ENCODE measurements at regions not wholly inside any gene's neighbourhood (a gene's known extent, or its start where the extent isn't known, plus 50 kb on each side); places are given as distances from the start of the nearest gene placed in this dataset.

DNA sequence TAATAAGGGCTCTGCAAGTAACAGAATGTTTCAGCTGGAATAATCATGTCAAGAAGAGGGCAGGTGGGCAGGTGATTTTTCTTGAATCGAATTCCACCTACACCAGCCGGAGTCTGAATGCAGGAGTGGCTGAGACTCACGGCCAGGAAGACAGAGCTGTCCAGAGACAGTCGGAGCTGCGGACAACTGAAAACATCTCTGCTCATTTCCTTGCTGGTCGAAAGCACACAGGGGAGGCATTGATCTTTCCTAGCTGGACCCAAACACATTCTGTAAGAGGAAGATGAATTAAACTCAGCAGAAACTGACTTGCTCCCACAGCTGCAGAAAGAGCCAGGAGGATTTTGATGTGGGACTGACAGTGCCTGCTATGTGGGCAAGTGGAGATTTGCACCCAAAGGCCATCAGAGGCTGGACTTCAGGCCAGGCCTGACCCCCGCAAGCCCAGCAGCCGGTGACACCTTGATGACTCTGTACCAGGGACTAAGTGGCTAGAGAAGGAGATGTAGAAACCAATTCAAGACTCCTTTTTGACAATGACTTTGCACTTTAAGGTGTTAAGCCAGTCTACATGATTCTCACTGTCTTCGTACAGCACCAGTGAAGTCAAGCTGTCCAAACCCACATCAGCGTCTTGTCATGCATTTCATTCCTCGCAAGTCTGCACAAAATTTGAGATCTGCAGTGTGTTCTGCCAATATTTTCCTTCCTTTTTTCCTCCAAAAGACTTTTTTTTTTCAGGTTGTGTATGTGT lies 169.4 kb downstream of the TEX36 start:
- DNase-seq (ENCODE audit: low spot score) = no peak

DNA sequence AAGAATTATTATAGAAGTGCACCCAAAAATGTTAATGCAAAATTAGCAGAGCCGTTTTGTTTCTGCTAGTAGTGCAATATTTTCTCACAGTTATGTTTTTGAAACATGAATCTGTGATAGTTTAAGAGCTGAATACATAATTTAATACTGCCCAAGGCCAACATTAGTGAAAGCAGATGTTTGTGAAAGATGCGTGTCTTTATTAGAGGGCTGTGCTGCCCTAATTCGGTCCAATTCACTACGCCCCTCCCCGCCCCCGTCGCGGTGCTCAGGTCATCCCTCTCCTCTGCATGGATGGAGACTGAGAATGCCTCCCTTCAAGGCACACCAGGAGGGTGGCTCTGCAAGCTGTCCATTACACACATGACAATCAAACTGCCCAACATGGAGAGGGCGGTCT lies 172.0 kb downstream of the TEX36 start:
- DNase-seq (ENCODE audit: low spot score) = no peak

DNA sequence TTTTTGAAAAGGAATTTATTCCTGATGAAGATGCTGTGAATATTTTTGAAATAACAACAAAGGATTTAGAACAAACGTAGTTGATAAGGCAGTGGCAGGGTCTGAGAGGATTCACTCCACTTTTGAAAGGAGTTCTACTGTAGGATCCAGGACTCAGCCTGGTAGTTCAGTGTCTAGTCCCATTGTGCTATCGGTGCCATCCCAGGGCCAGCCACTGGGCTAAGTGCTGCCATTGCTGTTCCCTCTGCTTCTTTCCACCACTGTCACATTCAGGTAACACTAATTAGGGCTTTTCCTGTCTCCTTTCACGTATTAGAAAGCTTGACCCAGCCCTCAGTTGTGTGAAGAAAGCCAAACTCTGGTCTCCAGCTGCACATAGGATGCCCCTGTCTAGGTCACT lies 177.3 kb downstream of the TEX36 start:
- no peak for DNase-seq (ENCODE audit: low spot score)

DNA sequence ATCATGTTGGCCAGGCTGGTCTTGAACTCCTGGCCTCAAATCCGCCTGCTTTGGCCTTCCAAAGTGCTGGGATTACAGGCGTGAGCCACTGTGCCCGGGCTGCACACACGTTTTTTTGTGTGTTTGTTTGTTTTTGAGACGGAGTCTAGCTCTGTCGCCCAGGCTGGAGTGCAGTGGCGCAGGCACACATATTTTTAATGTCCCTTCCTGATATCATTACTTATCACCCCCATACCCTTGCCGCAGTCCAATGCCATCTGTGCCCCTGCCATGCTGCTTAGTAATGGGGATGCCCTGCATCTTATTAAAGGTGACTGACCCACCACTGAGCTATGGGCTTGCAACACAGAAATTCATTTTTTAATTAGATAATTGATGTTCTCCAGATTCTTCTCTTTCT lies 180.7 kb downstream of the TEX36 start:
- no peak for DNase-seq (ENCODE audit: low spot score)

DNA sequence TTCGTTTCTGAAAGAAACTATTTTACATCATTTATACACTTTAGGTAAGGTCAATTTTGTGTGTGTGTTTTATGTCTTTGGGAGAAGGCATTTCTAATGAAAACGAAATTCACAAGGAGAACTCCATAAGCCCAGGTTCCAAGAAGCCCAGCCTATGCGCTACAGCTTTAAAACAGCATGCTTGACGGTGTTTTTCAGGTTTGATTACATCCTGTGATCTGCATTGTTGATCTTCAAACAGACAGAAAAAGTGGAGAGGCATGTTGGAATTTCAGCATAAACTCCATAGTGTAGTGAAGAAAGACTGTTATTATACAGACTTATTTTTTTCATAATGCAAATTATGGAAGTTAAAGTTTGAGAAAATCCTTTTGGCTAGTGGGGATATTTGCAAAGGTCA lies 187.6 kb downstream of the TEX36 start:
- no peak for DNase-seq (ENCODE audit: low spot score)

DNA sequence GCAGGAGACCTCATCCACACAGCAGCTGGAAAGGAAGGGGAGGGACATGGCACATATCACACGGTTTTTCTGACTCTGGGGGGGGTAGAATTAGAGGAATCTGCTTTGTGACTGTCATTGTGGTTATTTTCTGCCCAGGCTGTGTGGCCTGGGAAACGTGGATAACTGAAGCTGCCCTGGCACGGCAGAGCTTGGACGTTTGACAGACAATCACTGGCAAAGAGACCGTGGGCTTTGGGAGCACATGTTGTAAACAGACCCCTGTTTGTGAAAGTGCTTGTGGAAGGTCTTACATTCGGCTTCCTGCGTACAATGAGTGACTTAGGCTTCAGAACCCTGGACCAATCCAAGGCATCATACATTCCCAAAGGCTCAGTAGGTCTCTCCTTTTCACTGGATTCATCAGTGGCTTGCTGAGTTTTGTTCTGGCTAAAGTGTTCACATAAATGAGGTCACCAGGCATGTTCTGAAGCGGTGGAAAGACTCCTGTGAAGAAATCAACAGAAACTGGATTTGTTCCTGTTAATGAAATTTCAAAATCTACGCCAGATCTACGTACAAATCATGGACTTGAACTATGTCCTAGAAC lies 188.2 kb downstream of the TEX36 start:
- DNase-seq (ENCODE audit: low spot score) = no peak

DNA sequence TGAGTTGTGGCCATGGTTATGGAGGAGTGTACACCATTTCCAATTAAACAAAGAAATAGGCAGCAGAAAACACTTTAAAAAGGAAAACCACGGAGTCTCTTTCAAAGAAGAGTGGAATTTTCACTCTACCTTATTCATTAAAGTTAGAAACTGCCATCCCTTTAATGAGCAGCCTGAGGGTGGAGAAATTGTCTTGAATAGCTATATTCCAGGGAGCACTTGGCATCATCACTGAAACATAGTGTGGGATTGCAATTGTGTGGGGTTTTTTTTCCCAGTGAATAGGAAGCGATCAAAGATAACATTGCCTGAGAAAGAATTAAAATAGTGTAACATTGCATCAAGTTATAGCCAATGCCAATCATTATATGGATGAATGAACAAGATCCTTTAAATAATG lies 191.6 kb downstream of the TEX36 start:
- no peak for DNase-seq (ENCODE audit: low spot score)

DNA sequence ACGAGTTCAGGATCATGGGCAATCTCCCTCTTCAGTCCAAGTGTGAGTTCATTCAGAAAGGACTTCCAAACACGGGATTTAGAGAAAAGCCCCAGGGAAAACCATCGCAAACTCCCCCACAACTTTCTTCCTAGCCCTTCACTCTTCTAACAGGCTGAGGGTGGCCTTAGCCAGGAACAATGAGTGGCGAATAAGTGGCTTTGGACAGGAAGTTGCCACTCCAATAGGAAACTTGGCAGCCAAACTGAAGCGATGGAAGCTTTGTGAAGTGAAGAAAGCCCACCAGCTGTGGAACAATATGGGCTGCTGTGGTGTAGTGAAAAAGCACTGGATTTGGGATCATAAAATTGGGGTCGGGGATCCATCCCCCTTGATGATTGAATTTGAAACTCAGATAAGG lies 193.2 kb downstream of the TEX36 start:
- no peak for DNase-seq (ENCODE audit: low spot score)

DNA sequence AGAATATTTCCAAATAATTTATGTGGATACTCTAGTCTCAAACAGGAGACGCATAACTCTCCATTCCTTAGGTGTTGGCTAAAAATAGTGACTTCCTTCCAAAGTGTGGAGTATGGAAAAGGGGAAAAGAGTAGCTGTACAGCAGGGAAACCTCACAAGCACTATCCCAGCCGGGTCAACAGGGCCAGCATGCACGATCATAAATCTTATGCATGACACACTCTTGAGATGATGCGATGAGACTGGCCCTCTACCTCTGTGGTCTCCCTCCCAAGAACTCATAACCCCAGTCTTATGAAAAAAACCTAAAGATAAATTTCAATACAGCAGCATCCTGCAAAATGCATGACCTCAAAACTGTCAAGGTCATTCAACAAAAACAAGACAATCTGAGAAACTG lies 197.3 kb downstream of the TEX36 start:
- DNase-seq (ENCODE audit: low spot score) = no peak

DNA sequence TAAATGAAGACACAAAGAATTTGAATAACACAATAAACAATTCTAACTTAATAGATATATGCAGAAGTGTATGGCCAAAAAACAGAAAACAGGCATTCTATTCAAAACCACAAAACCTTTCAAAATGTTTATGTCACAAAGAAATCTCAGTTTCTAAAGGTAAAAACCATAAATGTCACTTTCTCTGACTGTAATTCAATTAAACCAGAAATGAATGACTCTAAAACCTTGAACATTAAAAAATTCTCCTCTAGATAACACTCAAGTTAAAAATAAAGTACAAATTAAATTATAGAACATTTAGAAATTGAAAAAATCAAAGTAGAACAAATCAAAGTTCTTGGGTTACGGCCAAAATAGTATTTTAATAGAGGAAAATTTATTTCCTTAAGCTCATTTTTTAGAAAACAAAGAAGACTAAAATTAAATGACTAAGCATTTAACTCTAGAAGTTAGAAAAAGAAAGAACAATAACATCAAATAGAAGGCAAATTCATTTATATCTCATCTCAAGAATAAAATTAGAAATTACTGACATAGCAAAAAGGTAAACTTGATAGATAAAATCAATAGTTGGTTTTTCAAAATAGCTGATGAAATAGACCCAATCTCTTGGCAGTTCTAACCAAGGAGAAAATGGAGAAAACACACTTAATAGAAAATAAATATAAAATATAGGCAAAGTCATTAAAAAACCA lies 198.8 kb downstream of the TEX36 start:
- DNase-seq (ENCODE audit: low spot score) = no peak

DNA sequence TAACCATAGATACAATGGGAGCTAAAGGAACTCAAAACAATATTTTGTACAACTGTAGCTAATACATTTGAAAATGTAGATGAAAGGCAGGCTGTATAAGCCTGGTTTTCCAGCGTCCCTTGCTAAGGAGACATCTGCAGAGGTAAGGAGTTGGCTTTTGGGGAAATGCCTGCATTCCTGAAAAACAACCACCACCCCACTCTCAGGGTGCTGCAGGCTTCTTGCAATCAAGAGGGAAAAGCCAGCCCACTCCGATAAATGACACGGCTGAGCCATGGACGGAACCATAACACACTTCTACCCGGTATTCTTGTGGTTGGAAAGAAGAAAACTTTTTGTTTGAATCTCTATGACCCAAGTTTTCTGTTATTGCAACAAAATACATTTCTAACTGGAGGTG lies 200.3 kb downstream of the TEX36 start:
- no peak for DNase-seq (ENCODE audit: low spot score)

DNA sequence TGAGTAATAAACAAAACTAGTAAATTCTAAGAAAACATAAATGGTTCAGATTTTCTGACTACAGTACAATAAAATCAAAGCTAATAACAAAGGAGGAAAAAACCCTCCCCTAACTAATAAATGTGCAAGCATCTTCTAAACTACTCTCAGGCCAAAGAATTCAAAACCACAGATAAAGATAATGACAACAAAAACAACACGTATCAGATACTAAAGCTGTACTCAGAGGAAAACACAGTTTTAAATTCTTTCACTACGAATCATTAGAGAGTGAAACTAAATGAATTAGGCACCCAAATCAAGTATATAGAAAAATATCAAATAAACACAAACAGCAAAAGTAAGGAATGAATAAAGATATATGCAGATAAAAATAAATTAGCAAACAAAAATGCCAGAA lies 200.9 kb downstream of the TEX36 start:
- DNase-seq (ENCODE audit: low spot score) = no peak

DNA sequence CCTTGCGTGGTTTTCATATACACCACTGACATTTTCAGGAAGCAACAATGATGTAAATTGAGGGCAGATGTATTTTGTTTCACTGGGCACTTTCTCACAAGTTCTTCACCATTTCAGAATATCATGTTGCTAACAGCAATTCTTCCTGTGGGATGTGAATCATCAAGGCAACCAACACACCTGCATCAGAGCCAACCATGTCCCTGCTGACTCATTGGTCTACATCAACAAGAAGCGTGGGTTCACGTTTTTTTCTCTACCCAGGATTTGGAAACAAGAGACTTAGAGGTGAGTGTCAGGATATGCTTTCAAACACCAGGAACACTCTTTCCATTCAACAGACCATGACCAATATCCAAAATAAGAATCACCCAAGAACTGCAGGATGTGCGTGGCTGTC lies 203.9 kb downstream of the TEX36 start:
- no peak for DNase-seq (ENCODE audit: low spot score)

DNA sequence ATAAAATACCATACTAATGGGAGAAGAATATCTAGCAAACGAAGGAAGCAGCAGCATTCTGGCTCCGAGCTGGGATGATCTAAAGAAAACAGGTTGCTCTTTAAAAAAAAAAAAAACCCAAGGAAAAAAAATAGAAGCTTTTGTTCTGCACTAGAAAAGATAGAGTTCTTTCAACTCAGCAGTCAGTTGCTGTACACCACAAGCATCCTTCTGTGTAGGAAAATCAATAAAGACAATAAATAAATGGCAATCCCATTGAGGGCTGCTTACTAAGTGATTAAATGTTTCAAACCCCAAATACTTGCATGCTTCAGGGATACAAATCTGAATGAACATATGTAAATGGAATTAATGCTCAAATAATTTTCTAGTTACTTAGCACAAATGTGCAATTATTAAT lies 207.1 kb downstream of the TEX36 start:
- no peak for DNase-seq (ENCODE audit: low spot score)

DNA sequence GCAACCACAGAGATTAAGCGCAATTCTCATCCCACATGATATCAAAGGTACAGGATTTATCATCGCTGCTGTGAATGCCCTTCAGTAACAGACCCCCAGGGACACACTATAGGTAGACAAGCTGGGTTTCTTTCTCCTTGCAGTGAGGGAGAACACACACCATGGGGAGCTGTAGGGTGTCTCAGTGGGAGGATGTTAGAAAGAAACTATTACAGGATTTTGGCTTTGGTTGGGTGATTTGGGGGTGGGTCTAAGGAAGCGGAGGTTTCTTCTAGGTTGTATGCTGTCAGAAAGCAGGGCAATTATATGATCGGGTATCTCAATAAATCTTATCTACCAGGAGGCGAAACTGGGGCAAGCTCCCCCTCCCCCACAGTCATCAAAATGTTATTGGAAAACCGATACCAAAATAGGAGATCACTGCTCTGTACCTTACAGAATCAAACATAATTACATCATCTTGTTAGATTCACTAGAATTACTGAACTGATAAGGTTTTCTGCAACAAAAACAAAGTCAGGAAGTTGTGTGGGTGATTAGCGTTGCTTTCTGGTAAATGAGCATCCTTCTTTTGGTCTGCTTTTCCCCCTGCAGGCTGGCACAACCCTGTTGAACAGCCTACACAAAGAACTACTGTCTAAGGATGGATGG lies 209.7 kb downstream of the TEX36 start:
- no peak for DNase-seq (ENCODE audit: low spot score)

DNA sequence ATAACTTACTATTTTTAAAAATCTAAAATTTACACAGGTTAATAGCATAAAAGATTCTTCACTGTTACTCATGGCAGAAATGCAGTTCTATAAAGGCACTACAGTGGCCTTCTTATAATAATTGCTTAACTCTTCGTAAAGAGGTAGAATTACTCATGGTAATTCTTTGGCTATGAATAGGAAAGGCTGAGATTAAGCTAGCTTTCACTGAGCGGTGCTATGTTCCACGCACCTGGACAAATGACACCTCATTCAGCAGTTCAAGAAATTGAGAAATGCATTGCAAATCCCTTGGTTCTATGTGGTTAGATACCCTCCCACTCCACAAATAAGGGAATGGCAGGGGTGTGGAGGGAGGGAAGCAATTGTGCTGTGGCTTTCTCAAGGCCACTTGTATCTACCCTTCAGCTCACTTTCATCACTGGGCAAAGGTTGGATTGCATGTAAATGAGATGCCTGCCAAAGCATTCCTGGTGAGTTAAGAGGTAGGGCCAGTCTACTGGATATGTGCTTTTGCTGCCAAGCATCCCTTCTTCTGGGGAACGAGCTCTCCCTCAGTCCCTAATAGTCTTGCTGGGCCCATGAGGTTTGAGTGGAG lies 210.9 kb downstream of the TEX36 start:
- DNase-seq (ENCODE audit: low spot score) = no peak

DNA sequence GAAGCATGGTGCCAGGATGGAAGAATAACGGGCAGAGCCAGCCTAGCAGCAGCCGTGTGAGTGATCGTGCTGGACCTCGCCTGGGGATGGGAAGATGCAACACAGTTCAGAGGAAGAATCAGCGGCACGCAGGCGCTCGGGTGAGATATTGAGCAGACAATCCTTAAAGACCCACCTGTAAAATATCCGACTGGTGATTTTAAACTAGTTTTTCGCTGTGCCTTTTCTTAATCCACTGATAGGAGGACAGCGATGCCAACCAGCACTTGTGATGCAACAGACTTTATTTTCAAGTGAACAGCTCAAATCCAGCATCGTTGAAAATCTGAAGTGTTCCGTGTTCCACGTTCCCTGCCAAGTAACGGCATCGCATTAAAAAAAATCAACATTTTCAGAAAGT lies 214.7 kb downstream of the TEX36 start:
- DNase-seq (ENCODE audit: low spot score) = no peak

DNA sequence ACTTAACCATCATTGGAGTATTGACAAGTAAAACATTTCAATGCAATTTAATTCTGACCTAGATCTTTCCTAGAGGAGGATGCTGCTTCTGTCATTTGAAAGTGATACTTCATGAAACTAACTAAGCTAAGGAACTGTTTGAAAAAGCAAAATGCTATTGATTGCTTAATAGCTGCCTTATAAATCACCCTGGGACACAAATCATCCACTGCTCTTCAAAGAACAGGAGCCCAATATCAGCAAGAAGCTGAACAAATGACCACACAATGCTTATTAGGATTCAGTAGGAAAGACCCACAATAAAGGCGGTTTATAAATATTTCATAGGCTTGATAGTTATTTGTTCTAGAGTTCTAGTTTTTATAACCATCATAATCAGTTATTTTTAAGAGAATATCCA lies 216.3 kb downstream of the TEX36 start:
- no peak for DNase-seq (ENCODE audit: low spot score)

DNA sequence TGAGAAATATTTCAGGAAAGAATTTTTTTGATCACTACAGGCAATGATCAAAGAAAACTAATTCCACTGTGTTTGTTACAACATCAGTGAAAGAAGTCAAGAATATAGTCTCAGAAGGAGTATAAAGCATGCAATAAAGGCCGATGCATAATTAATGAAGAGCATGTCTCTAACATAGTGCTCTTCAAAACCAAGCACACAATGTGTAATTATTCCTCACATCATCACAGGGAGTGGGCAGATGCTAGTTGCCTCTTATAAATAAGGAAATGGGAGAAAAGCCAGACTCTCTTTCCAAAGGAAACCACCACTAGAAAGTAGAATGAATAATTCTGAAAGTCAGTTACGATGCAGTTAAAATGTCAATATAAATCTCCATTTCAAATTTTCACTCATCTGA lies 220.1 kb downstream of the TEX36 start:
- no peak for DNase-seq (ENCODE audit: low spot score)

DNA sequence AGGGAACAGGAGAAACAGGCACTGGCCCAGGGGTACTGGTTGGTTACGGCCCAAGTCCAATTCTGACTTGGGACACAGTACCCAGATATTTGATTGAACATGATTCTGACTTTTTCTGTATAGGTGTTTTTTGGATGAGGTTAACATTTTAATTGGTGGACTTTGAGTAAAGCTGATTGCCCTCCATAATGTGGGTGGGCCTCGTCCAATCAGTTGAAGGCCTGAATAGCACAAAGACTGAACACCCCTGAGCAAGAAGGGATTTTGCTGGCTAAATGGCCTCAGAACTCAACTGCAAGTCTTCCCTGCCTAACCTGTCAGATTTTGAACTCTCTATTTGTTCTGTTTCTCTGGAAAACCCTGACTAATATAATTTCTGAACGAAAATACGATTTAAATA lies 222.6 kb downstream of the TEX36 start:
- no peak for DNase-seq (ENCODE audit: low spot score)

DNA sequence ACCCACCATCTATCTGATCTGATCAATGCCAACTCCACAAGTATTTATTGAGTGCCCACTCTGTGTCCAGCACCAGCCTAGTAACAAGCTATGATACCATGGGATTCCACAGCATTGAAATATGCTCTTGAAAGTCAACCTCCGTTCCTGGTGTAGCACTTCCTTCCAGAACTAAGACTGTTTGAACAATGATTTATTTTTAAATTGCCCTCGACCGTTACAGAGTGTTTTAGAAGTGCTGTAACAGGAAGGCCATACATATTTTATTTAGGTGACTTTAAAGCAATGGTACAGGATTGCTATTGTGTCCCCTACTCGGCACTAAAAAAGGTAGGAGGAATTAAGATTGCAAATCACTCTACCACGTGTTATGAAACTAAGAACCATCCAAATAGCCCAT lies 225.6 kb downstream of the TEX36 start:
- no peak for DNase-seq (ENCODE audit: low spot score)

DNA sequence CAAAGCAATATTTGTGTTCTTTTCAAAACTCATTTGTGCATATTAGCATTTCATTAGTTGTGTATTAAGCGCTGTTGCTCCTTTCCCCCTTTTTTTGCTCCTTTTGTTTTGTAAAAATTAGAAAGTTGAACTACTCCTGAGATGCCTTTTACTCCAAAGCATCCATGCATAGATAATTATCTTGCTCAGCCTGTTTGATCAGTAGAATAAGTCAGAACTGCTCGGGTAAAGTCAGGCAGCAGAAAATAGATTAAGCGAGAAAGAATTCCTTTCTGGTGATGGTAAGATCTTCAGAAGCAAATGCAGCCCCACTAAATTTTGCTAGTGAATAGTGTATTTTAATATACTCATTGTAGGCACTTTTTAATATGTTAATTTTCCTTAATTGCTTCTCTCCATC lies 227.1 kb downstream of the TEX36 start:
- DNase-seq (ENCODE audit: low spot score) = no peak

DNA sequence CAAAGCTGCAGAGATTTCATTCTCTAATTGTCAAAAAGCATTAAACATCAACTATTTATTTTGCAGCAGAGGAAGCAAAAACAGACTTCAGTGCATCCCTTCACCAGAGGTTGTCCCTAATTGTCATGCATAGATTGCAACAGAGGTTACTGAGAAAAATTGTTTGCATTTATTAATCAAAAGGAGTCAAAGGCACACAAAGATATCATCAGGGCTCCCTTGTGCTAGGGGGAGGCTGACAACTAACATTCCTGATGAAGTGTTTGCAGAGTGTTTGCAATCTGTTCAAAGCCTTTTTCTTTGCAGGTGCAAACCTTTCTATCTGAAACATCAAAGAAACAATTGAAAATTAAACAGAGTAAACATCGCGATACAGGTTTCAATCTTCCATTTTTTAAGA lies 227.5 kb downstream of the TEX36 start:
- no peak for DNase-seq (ENCODE audit: low spot score)
